IMR-90 (cell line): ENCODE measurements at regions not wholly inside any gene's neighbourhood (a gene's known extent, or its start where the extent isn't known, plus 50 kb on each side); places are given as distances from the start of the nearest gene placed in this dataset.

ENCODE experiments used
- ATAC-seq: fragments of 200-7000 bp; cut with Tn5 transposase; 2 replicates; pipeline ENCODE4 v1.9.1; 2020; ENCODE audit warnings: low read depth, mild to moderate bottlenecking, moderate library complexity
- BruUV-seq: library from RNA; stranded (reverse); fragments of 400-500 nt; replicated peaks from 2 replicates; lab custom pipeline; 2021; lab: Mats Ljungman, UMichigan
- CTCF ChIA-PET: fragments of 300-600 bp; formaldehyde crosslinking; extraction: SDS; loops from one replicate; lab custom pipeline; 2021; ENCODE audit warnings: antibody characterized with exemption; lab: Yijun Ruan, JAX
- POLR2A ChIA-PET: fragments of 300-600 bp; sonication (Branson Sonifier 250); formaldehyde crosslinking; loops from one replicate; lab custom pipeline; 2022; ENCODE audit warnings: antibody characterized with exemption; ENCODE audit not compliant: unreplicated experiment; lab: Charles Lee
- DNase-seq: peaks from one replicate; pipeline ENCODE4 v3.0.0; 2013
- H2AFZ ChIP-seq: replicated peaks from 2 replicates; pipeline ENCODE3; 2013; ENCODE audit warnings: low read length, mild to moderate bottlenecking; ENCODE audit not compliant: poor library complexity
- H2AK5ac ChIP-seq: 2 replicates; pipeline ENCODE4 v1.6.1; 2013; ENCODE audit warnings: low read depth, low read length, inconsistent platforms
- H2AK9ac ChIP-seq: replicated peaks from 2 replicates; pipeline ENCODE3; 2013; ENCODE audit warnings: mild to moderate bottlenecking, low read depth, low read length, moderate library complexity; ENCODE audit not compliant: poor library complexity
- H2BK120ac ChIP-seq: 2 replicates; pipeline ENCODE4 v1.6.1; 2013; ENCODE audit warnings: low read depth, low read length, inconsistent platforms
- H2BK15ac ChIP-seq: 3 replicates; pipeline ENCODE4 v1.6.1; 2013; ENCODE audit warnings: low read depth, low read length, inconsistent platforms
- H2BK20ac ChIP-seq: 2 replicates; pipeline ENCODE4 v1.6.1; 2013; ENCODE audit warnings: low read depth, mild to moderate bottlenecking, inconsistent platforms, low read length, moderate library complexity
- H2BK5ac ChIP-seq: 2 replicates; pipeline ENCODE4 v1.6.1; 2013; ENCODE audit warnings: mild to moderate bottlenecking, low read depth, low read length, inconsistent platforms; ENCODE audit not compliant: poor library complexity, severe bottlenecking
- H3K14ac ChIP-seq: replicated peaks from 2 replicates; pipeline ENCODE4 v1.6.1; 2013; ENCODE audit warnings: low read depth, low read length, inconsistent platforms
- H3K18ac ChIP-seq: 2 replicates; pipeline ENCODE4 v1.6.1; 2013; ENCODE audit warnings: low read depth, low read length, control low read depth
- H3K23ac ChIP-seq: 2 replicates; pipeline ENCODE4 v1.6.1; 2013; ENCODE audit warnings: low read depth, low read length, inconsistent platforms
- H3K27ac ChIP-seq: 2 replicates; pipeline ENCODE4 v1.5.1; 2013; ENCODE audit warnings: mild to moderate bottlenecking, control low read depth, low read length; ENCODE audit not compliant: insufficient read depth
- H3K27me3 ChIP-seq: 2 replicates; pipeline ENCODE4 v1.6.1; 2013; ENCODE audit warnings: low read length; ENCODE audit not compliant: control insufficient read depth, insufficient read depth
- H3K36me3 ChIP-seq: 2 replicates; pipeline ENCODE4 v1.6.1; 2013; ENCODE audit warnings: low read length, mixed read lengths; ENCODE audit not compliant: control insufficient read depth, insufficient read depth
- H3K4ac ChIP-seq: 2 replicates; pipeline ENCODE4 v1.6.1; 2013; ENCODE audit warnings: low read depth, low read length, inconsistent platforms
- H3K4me1 ChIP-seq: 2 replicates; pipeline ENCODE4 v1.6.1; 2013; ENCODE audit warnings: low read length, mixed read lengths; ENCODE audit not compliant: control insufficient read depth, insufficient read depth
- H3K4me2 ChIP-seq: 2 replicates; pipeline ENCODE4 v1.6.1; 2013; ENCODE audit warnings: low read depth, mild to moderate bottlenecking, control low read depth, low read length, moderate library complexity
- H3K4me3 ChIP-seq: 2 replicates; pipeline ENCODE4 v1.5.1; 2013; ENCODE audit warnings: low read depth, mild to moderate bottlenecking, control low read depth, low read length, moderate library complexity; ENCODE audit not compliant: insufficient read depth
- H3K56ac ChIP-seq: 2 replicates; pipeline ENCODE4 v1.6.1; 2013; ENCODE audit warnings: low read length, inconsistent platforms; ENCODE audit not compliant: insufficient read depth; ENCODE audit errors: extremely low read depth
- H3K79me1 ChIP-seq, 2 experiments: 2 replicates each; pipeline ENCODE4 v1.6.1; 2013; ENCODE audit warnings: low read length in 2 of 2, inconsistent platforms in 1 of 2, low read depth in 1 of 2
- H3K9ac ChIP-seq: 2 replicates; pipeline ENCODE4 v1.6.1; 2013; ENCODE audit warnings: low read depth, low read length, control low read depth
- H3K9me1 ChIP-seq: 2 replicates; pipeline ENCODE4 v1.6.1; 2013; ENCODE audit warnings: low read length, inconsistent platforms; ENCODE audit not compliant: insufficient read depth
- H3K9me3 ChIP-seq: 2 replicates; pipeline ENCODE4 v1.6.1; 2013; ENCODE audit warnings: low read length; ENCODE audit not compliant: control insufficient read depth, insufficient read depth
- H4K20me1 ChIP-seq: 2 replicates; pipeline ENCODE4 v1.6.1; 2013; ENCODE audit warnings: low read length, inconsistent platforms; ENCODE audit not compliant: insufficient read depth
- H4K5ac ChIP-seq: 2 replicates; pipeline ENCODE4 v1.6.1; 2013; ENCODE audit warnings: mild to moderate bottlenecking, low read depth, low read length, control low read depth
- H4K8ac ChIP-seq, 2 experiments: 2 replicates each; pipeline ENCODE4 v1.6.1; 2013; ENCODE audit warnings: low read depth in 2 of 2, low read length in 2 of 2, control low read depth in 1 of 2, inconsistent platforms in 1 of 2
- H4K91ac ChIP-seq: 2 replicates; pipeline ENCODE4 v1.6.1; 2013; ENCODE audit warnings: low read depth, low read length, inconsistent platforms; ENCODE audit not compliant: insufficient read depth
- FOS ChIP-seq: fragments of 150-350 bp; IDR thresholded peaks from 2 replicates; pipeline ENCODE4 v1.6.1; 2016; ENCODE audit warnings: low read depth, low read length
- MAZ ChIP-seq: IDR thresholded peaks from 2 replicates; pipeline ENCODE4 v1.6.1; 2012; ENCODE audit warnings: low read depth, mild to moderate bottlenecking, low read length, improper control_type of control experiment, moderate library complexity, borderline replicate concordance
- MXI1 ChIP-seq: IDR thresholded peaks from 2 replicates; pipeline ENCODE4 v1.6.1; 2012; ENCODE audit warnings: low read depth, mild to moderate bottlenecking, low read length, moderate library complexity, borderline replicate concordance
- WGBS, 2 experiments: methylation state at CpG; one replicate each; pipeline versions ENCODE4 v1.1.5 to v1.1.7; 2013; ENCODE audit warnings: missing lambda C conversion rate in 2 of 2; ENCODE audit not compliant: insufficient read length in 1 of 2; ENCODE audit errors: extremely low coverage in 2 of 2; 5-methylcytosine and 5-hydroxymethylcytosine counted together
- dilution Hi-C: fragments of 300-500 bp; cut with HindIII; formaldehyde crosslinking; loops from one replicate; pipeline ENCODE4 v1.14.3; 2018; ENCODE audit warnings: low sequenced_read_pairs; ENCODE audit not compliant: unreplicated experiment
- in situ Hi-C: fragments of 300-500 bp; cut with MboI; formaldehyde crosslinking; loops from 3 replicates; pipeline ENCODE4 v1.14.3; 2019; ENCODE audit warnings: low sequenced_read_pairs, inconsistent platforms, mixed read lengths
- intact Hi-C: fragments of 100-400 bp; cut with micrococcal nuclease; formaldehyde crosslinking; loops from 2 replicates; pipeline ENCODE4 v1.10.0; 2022

DNA sequence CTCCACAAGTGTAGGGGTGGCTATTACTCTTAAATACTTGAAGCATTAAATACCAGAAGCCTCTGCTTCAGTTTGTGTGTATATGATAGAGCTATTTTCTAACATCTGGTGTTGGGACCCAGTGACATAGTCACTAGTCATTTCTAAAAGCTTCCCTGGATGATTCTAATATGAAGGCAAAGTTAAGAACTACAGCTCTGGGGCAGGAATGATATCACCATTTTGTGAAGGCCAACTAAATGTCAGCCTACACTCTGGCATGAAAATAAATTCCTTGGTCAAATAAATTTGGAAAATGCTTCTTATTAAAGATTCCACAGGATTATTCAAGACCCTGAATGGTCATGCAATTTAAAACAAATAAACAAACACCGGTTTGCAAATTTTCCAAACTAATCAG lies 197.7 kb downstream of the PLK2 start:
- ChIA-PET CTCF (interaction anchor here (1.1 to 1.2 kb wide), 2 partner anchors 375 to 612 kb away, joined by 3 read pairs; no protein-coding TSS in a partner anchor), POLR2A (interaction anchor here (1.1 kb wide), 1 partner anchor 198 kb away, joined by 3 read pairs; no protein-coding TSS in a partner anchor)

More for the DNA sequence above, 197.7 kb downstream of the PLK2 start:
- no peak overlapping the region for H3K4ac ChIP-seq
- no peak overlapping the region for H3K14ac ChIP-seq
- ATAC-seq: peak; percentile 6; the same call in 1 of the 2 replicates
- no peak overlapping the region for H3K9ac ChIP-seq
- BruUV-seq: no TSS peak
- H3K27ac ChIP-seq: no peak overlapping the region
- peaks cover 6% of the 10 kb centered on the region; the same call in 1 of the 2 replicates for H3K9me1 ChIP-seq
- no peaks in the 10 kb centered on the region for H3K9me3 ChIP-seq
- no peak for TF ChIP-seq FOS
- TF ChIP-seq MXI1: no peak
- TF ChIP-seq MAZ: no peak
- no peak overlapping the region for H2AK9ac ChIP-seq
- in situ Hi-C loops (no loop called here), dilution Hi-C loops (no loop called here), intact Hi-C loops (loop anchor here (5.0 kb wide), 1 partner anchor 195 kb away; no protein-coding TSS in a partner anchor)
- no peak overlapping the region for H2BK15ac ChIP-seq
- peak; percentile 51 for DNase-seq
- no peak overlapping the region for H3K18ac ChIP-seq
- peaks cover 4% of the 10 kb centered on the region for H3K4me1 ChIP-seq
- no peak overlapping the region for H4K91ac ChIP-seq
- no peak overlapping the region for H3K56ac ChIP-seq
- H2BK120ac ChIP-seq: no peak overlapping the region
- H4K20me1 ChIP-seq: no peaks in the 10 kb centered on the region
- H3K4me3 ChIP-seq: no peak overlapping the region
- H2BK5ac ChIP-seq: no peak overlapping the region
- no peak overlapping the region for H2AFZ ChIP-seq
- H3K4me2 ChIP-seq: no peak overlapping the region
- no peaks in the 10 kb centered on the region for H3K36me3 ChIP-seq
- H3K27me3 ChIP-seq: no peaks in the 10 kb centered on the region
- no peak overlapping the region for H4K8ac ChIP-seq
- no peak overlapping the region for H3K23ac ChIP-seq
- no CpG with 5 or more reads among the region's 1 CpG for WGBS, 2 experiments
- H2AK5ac ChIP-seq: no peak overlapping the region
- H2BK20ac ChIP-seq: no peak overlapping the region
- no peak overlapping the region for H4K5ac ChIP-seq
- H3K79me1 ChIP-seq: no peaks in the 10 kb centered on the region
